Neural progenitor cell (in vitro differentiated cells): ENCODE measurements at regions not wholly inside any gene's neighbourhood (a gene's known extent, or its start where the extent isn't known, plus 50 kb on each side); places are given as distances from the start of the nearest gene placed in this dataset.

Experiments
- DNase-seq: peaks from one replicate; pipeline ENCODE4 v3.0.0-alpha.2; 2016; ENCODE audit warnings: low spot score
- H2AFZ ChIP-seq: fragments of 200-600 bp; sonication (generic); replicated peaks from 2 replicates; pipeline ENCODE4 v1.6.1; 2016; ENCODE audit warnings: antibody characterized with exemption
- H3F3A ChIP-seq: fragments of 200-600 bp; sonication (generic); 2 replicates; pipeline ENCODE4 v1.6.1; 2016; ENCODE audit warnings: antibody characterized with exemption, low read depth
- H3K27ac ChIP-seq: fragments of 200-600 bp; sonication (generic); 2 replicates; pipeline ENCODE4 v1.5.1; 2016; ENCODE audit warnings: mild to moderate bottlenecking
- H3K27me3 ChIP-seq: fragments of 200-600 bp; sonication (generic); 2 replicates; pipeline ENCODE4 v1.6.1; 2016; ENCODE audit warnings: mild to moderate bottlenecking, moderate library complexity
- H3K36me3 ChIP-seq: fragments of 200-600 bp; sonication (generic); 2 replicates; pipeline ENCODE4 v1.5.1; 2016
- H3K4me1 ChIP-seq: fragments of 200-600 bp; sonication (generic); 2 replicates; pipeline ENCODE4 v1.6.1; 2016; ENCODE audit warnings: mixed run types
- H3K4me2 ChIP-seq: fragments of 200-600 bp; sonication (generic); 2 replicates; pipeline ENCODE4 v1.6.1; 2016
- H3K4me3 ChIP-seq: fragments of 200-600 bp; sonication (generic); 2 replicates; pipeline ENCODE4 v1.5.1; 2016
- H3K79me2 ChIP-seq: fragments of 200-600 bp; sonication (generic); 2 replicates; pipeline ENCODE4 v1.6.1; 2016; ENCODE audit warnings: low read depth
- H3K9ac ChIP-seq: fragments of 200-600 bp; sonication (generic); 2 replicates; pipeline ENCODE4 v1.6.1; 2016
- H3K9me3 ChIP-seq: fragments of 200-600 bp; sonication (generic); 2 replicates; pipeline ENCODE4 v1.5.1; 2016; ENCODE audit warnings: low read depth
- H4K20me1 ChIP-seq: fragments of 200-600 bp; sonication (generic); 2 replicates; pipeline ENCODE4 v1.6.1; 2016; ENCODE audit warnings: low read depth
- H3K27ac Mint-ChIP-seq: 3 replicates; pipeline ENCODE4 v1.8.0; 2021; ENCODE audit warnings: mixed read lengths
- H3K27me3 Mint-ChIP-seq: 2 replicates; pipeline ENCODE4 v1.8.0; 2022; ENCODE audit warnings: low read depth, mild to moderate bottlenecking, inconsistent platforms, moderate library complexity, mixed read lengths; ENCODE audit not compliant: insufficient read depth
- H3K36me3 Mint-ChIP-seq: 3 replicates; pipeline ENCODE4 v1.8.0; 2021; ENCODE audit warnings: mixed read lengths
- H3K4me1 Mint-ChIP-seq: 3 replicates; pipeline ENCODE4 v1.8.0; 2021; ENCODE audit warnings: mixed read lengths
- H3K4me3 Mint-ChIP-seq: 3 replicates; pipeline ENCODE4 v1.8.0; 2021; ENCODE audit warnings: mild to moderate bottlenecking, moderate library complexity, mixed read lengths
- H3K9me3 Mint-ChIP-seq: 3 replicates; pipeline ENCODE4 v1.8.0; 2020; ENCODE audit warnings: mixed read lengths
- CTCF ChIP-seq: fragments of 200-600 bp; sonication (generic); IDR thresholded peaks from 2 replicates; pipeline ENCODE4 v1.5.1; 2017; ENCODE audit warnings: antibody characterized with exemption, mild to moderate bottlenecking
- EZH2 ChIP-seq: fragments of 200-600 bp; sonication (generic); IDR thresholded peaks from 2 replicates; pipeline ENCODE4 v1.6.1; 2017; ENCODE audit warnings: antibody characterized with exemption, mild to moderate bottlenecking, moderate library complexity
- EZH2phosphoT487 ChIP-seq: fragments of 200-600 bp; sonication (generic); IDR thresholded peaks from 2 replicates; pipeline ENCODE4 v1.6.1; 2017; ENCODE audit warnings: antibody characterized with exemption

GRCh38 chr5:105970919-105971318 is 1699.8 kb downstream of the EFNA5 start:
- no peak overlapping the region for H3K9ac ChIP-seq
- H4K20me1 ChIP-seq, result no peaks in the 10 kb centered on the region
- H3K36me3 Mint-ChIP-seq, result no peaks in the 10 kb centered on the region
- H3F3A ChIP-seq, result no peaks in the 10 kb centered on the region
- no peak overlapping the region for H3K4me3 Mint-ChIP-seq
- H3K9me3 Mint-ChIP-seq, result no peaks in the 10 kb centered on the region
- no peaks in the 10 kb centered on the region for H3K4me1 Mint-ChIP-seq
- H3K27me3 ChIP-seq, result no peaks in the 10 kb centered on the region
- no peak overlapping the region for H2AFZ ChIP-seq
- no peak overlapping the region for H3K4me2 ChIP-seq
- no peaks in the 10 kb centered on the region for H3K36me3 ChIP-seq
- H3K9me3 ChIP-seq, result no peaks in the 10 kb centered on the region
- no peaks in the 10 kb centered on the region for H3K27me3 Mint-ChIP-seq
- no peak overlapping the region for H3K27ac ChIP-seq
- no peak for DNase-seq
- H3K4me1 ChIP-seq, result no peaks in the 10 kb centered on the region
- TF ChIP-seq EZH2phosphoT487 (no peak), EZH2 (no peak)
- H3K27ac Mint-ChIP-seq, result no peak overlapping the region
- no peak overlapping the region for H3K4me3 ChIP-seq
- H3K79me2 ChIP-seq, result no peaks in the 10 kb centered on the region

GRCh38 chr5:105968981-105969380 is 1701.8 kb downstream of the EFNA5 start:
- Mint-ChIP-seq H3K4me3 (no peak overlapping the region), H3K27ac (no peak overlapping the region), H3K9me3 (no peaks in the 10 kb centered on the region), H3K27me3 (no peaks in the 10 kb centered on the region), H3K4me1 (peaks cover 2% of the 10 kb centered on the region), H3K36me3 (no peaks in the 10 kb centered on the region)
- no peak for DNase-seq
- no peaks in the 10 kb centered on the region for H3K79me2 ChIP-seq
- no peaks in the 10 kb centered on the region for H3K27me3 ChIP-seq
- H2AFZ ChIP-seq, result no peak overlapping the region
- no peak overlapping the region for H3K27ac ChIP-seq
- H3K4me2 ChIP-seq, result no peak overlapping the region
- no peaks in the 10 kb centered on the region for H3F3A ChIP-seq
- no peaks in the 10 kb centered on the region for H3K4me1 ChIP-seq
- H4K20me1 ChIP-seq, result no peaks in the 10 kb centered on the region
- no peak overlapping the region for H3K9ac ChIP-seq
- no peak for TF ChIP-seq CTCF
- TF ChIP-seq EZH2, result no peak
- no peak for TF ChIP-seq EZH2phosphoT487
- no peaks in the 10 kb centered on the region for H3K36me3 ChIP-seq
- no peaks in the 10 kb centered on the region for H3K9me3 ChIP-seq
- H3K4me3 ChIP-seq, result no peak overlapping the region

- Histone ChIP-seq H3K9ac (no peak overlapping the region), H3F3A (no peaks in the 10 kb centered on the region), H3K4me3 (no peak overlapping the region), H3K4me1 (no peaks in the 10 kb centered on the region), H3K36me3 (no peaks in the 10 kb centered on the region), H4K20me1 (no peaks in the 10 kb centered on the region), H3K27me3 (no peaks in the 10 kb centered on the region), H3K27ac (no peak overlapping the region), H3K4me2 (no peak overlapping the region), H2AFZ (no peak overlapping the region), H3K79me2 (no peaks in the 10 kb centered on the region), H3K9me3 (no peaks in the 10 kb centered on the region)
- Mint-ChIP-seq H3K9me3 (no peaks in the 10 kb centered on the region), H3K27me3 (no peaks in the 10 kb centered on the region), H3K4me3 (no peak overlapping the region), H3K4me1 (peaks cover 8% of the 10 kb centered on the region), H3K27ac (no peak overlapping the region), H3K36me3 (peaks cover 1% of the 10 kb centered on the region)
- DNase-seq, result no peak
- no peak for TF ChIP-seq CTCF
- TF ChIP-seq EZH2, result no peak
- TF ChIP-seq EZH2phosphoT487, result no peak
These were observed 1707.0 kb downstream of the EFNA5 start for GRCh38 chr5:105963696-105964255.

- H2AFZ ChIP-seq, result no peak overlapping the region
- H3K4me1 ChIP-seq, result no peaks in the 10 kb centered on the region
- TF ChIP-seq EZH2, result no peak
- no peak for TF ChIP-seq EZH2phosphoT487
- no peak for TF ChIP-seq CTCF
- H4K20me1 ChIP-seq, result no peaks in the 10 kb centered on the region
- Mint-ChIP-seq H3K4me3 (no peak overlapping the region), H3K36me3 (peaks cover 1% of the 10 kb centered on the region), H3K27me3 (no peaks in the 10 kb centered on the region), H3K4me1 (peaks cover 8% of the 10 kb centered on the region), H3K27ac (no peak overlapping the region), H3K9me3 (no peaks in the 10 kb centered on the region)
- no peaks in the 10 kb centered on the region for H3K36me3 ChIP-seq
- H3K79me2 ChIP-seq, result no peaks in the 10 kb centered on the region
- no peak for DNase-seq
- H3K9ac ChIP-seq, result no peak overlapping the region
- H3K27ac ChIP-seq, result no peak overlapping the region
- no peaks in the 10 kb centered on the region for H3K9me3 ChIP-seq
- no peak overlapping the region for H3K4me3 ChIP-seq
- no peaks in the 10 kb centered on the region for H3K27me3 ChIP-seq
- H3K4me2 ChIP-seq, result no peak overlapping the region
- no peaks in the 10 kb centered on the region for H3F3A ChIP-seq
These were observed 1709.2 kb downstream of the EFNA5 start for GRCh38 chr5:105961572-105961971.
